Astrocyte (in vitro differentiated cells and primary cell): ENCODE measurements at regions not wholly inside any gene's neighbourhood (a gene's known extent, or its start where the extent isn't known, plus 50 kb on each side); places are given as distances from the start of the nearest gene placed in this dataset.

Source experiments
- DNase-seq: peaks from one replicate; pipeline ENCODE4 v3.0.0-alpha.2; 2010; ENCODE audit warnings: low read depth
- FAIRE-seq: peaks from 2 replicates; lab custom pipeline; 2011; peaks lifted over from hg19 to GRCh38; lab: Jason Lieb, UNC
- H2AFZ ChIP-seq: 2 replicates; pipeline ENCODE4 v1.6.0; 2012; ENCODE audit warnings: low read depth, low read length, inconsistent platforms
- H3K27ac ChIP-seq: 2 replicates; pipeline ENCODE4 v1.5.1; 2011; ENCODE audit warnings: low read depth, low read length, inconsistent platforms
- H3K27me3 ChIP-seq: 2 replicates; pipeline ENCODE4 v1.6.0; 2011; ENCODE audit warnings: low read length, inconsistent platforms; ENCODE audit not compliant: insufficient read depth
- H3K36me3 ChIP-seq: 2 replicates; pipeline ENCODE4 v1.5.1; 2011; ENCODE audit warnings: low read length, inconsistent platforms; ENCODE audit not compliant: insufficient read depth
- H3K4me1 ChIP-seq: 2 replicates; pipeline ENCODE4 v1.5.1; 2011; ENCODE audit warnings: low read length, inconsistent platforms; ENCODE audit not compliant: insufficient read depth
- H3K4me2 ChIP-seq: 2 replicates; pipeline ENCODE4 v1.6.0; 2012; ENCODE audit warnings: low read length, inconsistent platforms
- H3K4me3 ChIP-seq: 2 replicates; pipeline ENCODE4 v1.5.1; 2011; ENCODE audit warnings: low read depth, mild to moderate bottlenecking, low read length, inconsistent platforms; ENCODE audit not compliant: insufficient read depth
- H3K79me2 ChIP-seq: 2 replicates; pipeline ENCODE4 v1.6.0; 2012; ENCODE audit warnings: mild to moderate bottlenecking, low read length, inconsistent platforms; ENCODE audit not compliant: insufficient read depth
- H3K9ac ChIP-seq: 2 replicates; pipeline ENCODE4 v1.6.0; 2012; ENCODE audit warnings: mild to moderate bottlenecking, low read length, inconsistent platforms
- H3K9me3 ChIP-seq: 2 replicates; pipeline ENCODE4 v1.5.1; 2012; ENCODE audit warnings: low read depth, mild to moderate bottlenecking, low read length, inconsistent platforms; ENCODE audit not compliant: insufficient read depth
- H4K20me1 ChIP-seq: 2 replicates; pipeline ENCODE4 v1.6.0; 2012; ENCODE audit warnings: low read length, inconsistent platforms; ENCODE audit not compliant: insufficient read depth
- H3K27ac Mint-ChIP-seq: one replicate; pipeline ENCODE4 v1.8.0; 2021; ENCODE audit warnings: mild to moderate bottlenecking, mixed read lengths; ENCODE audit not compliant: unreplicated experiment
- H3K27me3 Mint-ChIP-seq: one replicate; pipeline ENCODE4 v1.8.0; 2021; ENCODE audit warnings: low read depth, mixed read lengths; ENCODE audit not compliant: unreplicated experiment
- H3K36me3 Mint-ChIP-seq: one replicate; pipeline ENCODE4 v1.8.0; 2021; ENCODE audit warnings: low read depth, mixed read lengths; ENCODE audit not compliant: unreplicated experiment
- H3K4me1 Mint-ChIP-seq: one replicate; pipeline ENCODE4 v1.8.0; 2021; ENCODE audit warnings: low read depth, mixed read lengths; ENCODE audit not compliant: unreplicated experiment
- H3K4me3 Mint-ChIP-seq: one replicate; pipeline ENCODE4 v1.8.0; 2021; ENCODE audit warnings: mild to moderate bottlenecking, moderate library complexity, mixed read lengths; ENCODE audit not compliant: unreplicated experiment
- H3K9me3 Mint-ChIP-seq: one replicate; pipeline ENCODE4 v1.8.0; 2021; ENCODE audit warnings: mild to moderate bottlenecking, mixed read lengths; ENCODE audit not compliant: unreplicated experiment
- EZH2 ChIP-seq: IDR thresholded peaks from 2 replicates; pipeline ENCODE4 v1.6.1; 2012; ENCODE audit warnings: mild to moderate bottlenecking, low read length, inconsistent platforms; ENCODE audit not compliant: insufficient read depth
- TF ChIP-seq, protein P1 (sequence below): IDR thresholded peaks from 2 replicates; pipeline ENCODE4 v1.5.1; 2011; ENCODE audit warnings: low read depth, mild to moderate bottlenecking, inconsistent platforms, low read length, moderate library complexity; ENCODE audit not compliant: insufficient read depth

DNA sequence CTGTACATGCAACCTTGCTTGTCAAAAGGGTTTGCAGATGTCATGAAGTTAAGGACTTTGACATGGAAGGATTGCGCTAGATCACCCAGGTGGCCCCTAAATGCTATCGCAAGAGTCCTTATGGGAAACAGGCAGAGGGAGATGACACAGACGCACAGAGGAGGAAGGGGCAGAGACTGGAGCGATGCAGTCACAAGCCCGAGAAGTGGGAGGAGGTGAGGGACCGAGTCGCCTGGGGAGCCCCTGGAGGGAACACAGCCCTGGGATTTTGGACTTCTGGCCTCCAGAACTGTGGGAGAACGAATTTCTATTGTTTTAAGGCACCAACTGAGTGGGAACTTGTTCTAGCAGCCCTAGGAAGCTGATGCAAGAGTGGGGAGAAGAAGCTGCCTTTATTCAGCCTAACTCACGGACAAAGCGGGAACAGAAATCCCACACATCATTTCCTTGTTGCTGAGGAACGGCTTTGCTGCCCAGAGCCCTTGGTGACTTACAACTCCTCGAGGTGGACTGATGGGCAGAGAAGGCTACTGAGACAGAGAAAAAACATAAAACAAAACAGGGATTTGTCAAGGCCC is 434.0 kb downstream of the PREX1 start:
- H3K4me2 ChIP-seq, result no peak overlapping the region
- H2AFZ ChIP-seq, result no peak overlapping the region
- TF ChIP-seq, protein P1, sequence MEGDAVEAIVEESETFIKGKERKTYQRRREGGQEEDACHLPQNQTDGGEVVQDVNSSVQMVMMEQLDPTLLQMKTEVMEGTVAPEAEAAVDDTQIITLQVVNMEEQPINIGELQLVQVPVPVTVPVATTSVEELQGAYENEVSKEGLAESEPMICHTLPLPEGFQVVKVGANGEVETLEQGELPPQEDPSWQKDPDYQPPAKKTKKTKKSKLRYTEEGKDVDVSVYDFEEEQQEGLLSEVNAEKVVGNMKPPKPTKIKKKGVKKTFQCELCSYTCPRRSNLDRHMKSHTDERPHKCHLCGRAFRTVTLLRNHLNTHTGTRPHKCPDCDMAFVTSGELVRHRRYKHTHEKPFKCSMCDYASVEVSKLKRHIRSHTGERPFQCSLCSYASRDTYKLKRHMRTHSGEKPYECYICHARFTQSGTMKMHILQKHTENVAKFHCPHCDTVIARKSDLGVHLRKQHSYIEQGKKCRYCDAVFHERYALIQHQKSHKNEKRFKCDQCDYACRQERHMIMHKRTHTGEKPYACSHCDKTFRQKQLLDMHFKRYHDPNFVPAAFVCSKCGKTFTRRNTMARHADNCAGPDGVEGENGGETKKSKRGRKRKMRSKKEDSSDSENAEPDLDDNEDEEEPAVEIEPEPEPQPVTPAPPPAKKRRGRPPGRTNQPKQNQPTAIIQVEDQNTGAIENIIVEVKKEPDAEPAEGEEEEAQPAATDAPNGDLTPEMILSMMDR, result no peak
- no peak for TF ChIP-seq EZH2
- H4K20me1 ChIP-seq, result no peaks in the 10 kb centered on the region
- peaks cover 53% of the 10 kb centered on the region for H3K27me3 Mint-ChIP-seq
- peaks cover 14% of the 10 kb centered on the region for H3K9me3 Mint-ChIP-seq
- no peak overlapping the region for H3K27ac ChIP-seq
- H3K27me3 ChIP-seq, result peaks cover 19% of the 10 kb centered on the region
- H3K4me1 Mint-ChIP-seq, result no peaks in the 10 kb centered on the region
- FAIRE-seq, result no peak
- H3K4me3 Mint-ChIP-seq, result no peak overlapping the region
- no peak overlapping the region for H3K9ac ChIP-seq
- H3K4me1 ChIP-seq, result no peaks in the 10 kb centered on the region
- H3K36me3 ChIP-seq, result no peaks in the 10 kb centered on the region
- DNase-seq, result no peak
- H3K9me3 ChIP-seq, result no peaks in the 10 kb centered on the region
- H3K27ac Mint-ChIP-seq, result no peak overlapping the region
- H3K79me2 ChIP-seq, result no peaks in the 10 kb centered on the region
- no peak overlapping the region for H3K4me3 ChIP-seq
- peaks cover 2% of the 10 kb centered on the region for H3K36me3 Mint-ChIP-seq

DNA sequence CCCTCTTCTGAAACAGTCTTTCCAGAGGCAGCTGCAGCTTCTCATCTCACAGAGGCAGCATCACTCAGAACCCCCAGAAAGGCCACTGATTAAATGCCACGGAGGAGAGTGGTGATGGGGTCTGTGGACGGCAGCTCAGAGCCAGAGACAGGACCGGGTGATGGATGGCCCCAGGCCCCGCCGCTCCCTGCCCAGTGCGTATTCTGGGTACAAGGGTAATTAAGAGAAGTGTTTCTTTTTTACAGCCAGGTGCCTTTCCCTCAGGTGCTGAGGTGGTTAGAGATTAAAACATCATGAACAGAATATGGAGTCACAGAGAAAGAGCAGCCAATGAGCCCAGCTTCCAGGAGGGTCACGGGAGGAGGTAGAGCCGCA is 434.5 kb downstream of the PREX1 start:
- Histone ChIP-seq H3K27me3 (peaks cover 19% of the 10 kb centered on the region), H3K4me1 (no peaks in the 10 kb centered on the region), H3K4me3 (no peak overlapping the region), H3K4me2 (no peak overlapping the region), H3K79me2 (no peaks in the 10 kb centered on the region), H3K27ac (no peak overlapping the region), H3K9ac (no peak overlapping the region), H3K36me3 (no peaks in the 10 kb centered on the region), H4K20me1 (no peaks in the 10 kb centered on the region), H2AFZ (no peak overlapping the region), H3K9me3 (no peaks in the 10 kb centered on the region)
- Mint-ChIP-seq H3K4me1 (no peaks in the 10 kb centered on the region), H3K9me3 (peaks cover 14% of the 10 kb centered on the region), H3K27me3 (peaks cover 56% of the 10 kb centered on the region), H3K4me3 (no peak overlapping the region), H3K27ac (no peak overlapping the region), H3K36me3 (peaks cover 2% of the 10 kb centered on the region)
- DNase-seq, result no peak
- TF ChIP-seq EZH2, result no peak
- TF ChIP-seq, protein P1, result no peak
- FAIRE-seq, result no peak

DNA sequence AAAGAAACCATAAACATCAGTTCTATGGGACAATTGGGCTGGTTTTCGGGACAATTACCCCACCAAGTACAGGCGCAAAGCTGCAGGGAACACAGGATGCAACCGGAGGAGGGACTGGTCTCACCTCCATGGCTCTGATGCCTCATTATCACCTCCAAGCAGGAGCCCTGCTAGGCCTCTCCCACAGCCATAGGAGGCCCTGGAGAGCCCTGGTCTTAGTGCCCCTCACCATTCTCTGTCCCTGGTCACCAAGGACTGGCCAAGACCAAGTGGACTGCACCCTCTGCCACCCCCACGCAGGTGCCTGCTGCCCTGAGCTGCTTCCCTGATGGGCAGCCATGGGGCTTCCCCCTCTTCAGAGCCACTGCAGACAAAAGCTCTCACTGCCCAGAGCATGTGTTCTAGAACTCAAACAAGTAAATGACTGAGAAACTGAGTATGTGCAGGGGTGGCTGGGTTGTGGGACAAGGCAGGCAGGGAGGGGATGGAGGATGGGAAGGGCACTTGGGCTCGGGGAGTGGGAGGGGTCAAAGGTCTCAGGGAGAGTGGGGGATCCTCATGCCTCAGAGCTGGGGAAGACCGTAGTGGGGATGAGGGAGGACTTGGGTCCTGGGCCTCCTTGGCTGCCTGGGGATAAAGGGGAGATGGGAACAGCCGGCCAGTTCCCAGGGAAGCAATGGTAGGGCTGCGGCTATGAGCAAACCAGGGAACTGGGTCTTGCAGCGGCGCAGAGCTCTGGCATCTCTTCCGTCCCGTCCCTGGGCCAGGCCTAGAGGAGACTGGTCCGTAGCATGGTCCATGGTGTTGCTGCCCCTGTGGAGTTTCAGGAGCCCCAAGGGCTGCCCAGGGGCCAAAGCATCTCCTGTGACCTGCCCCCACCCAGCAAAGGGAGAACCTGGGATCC is 435.1 kb downstream of the PREX1 start:
- Histone ChIP-seq H2AFZ (no peak overlapping the region), H3K9me3 (no peaks in the 10 kb centered on the region), H3K4me3 (no peak overlapping the region), H3K9ac (no peak overlapping the region), H3K79me2 (no peaks in the 10 kb centered on the region), H3K27me3 (peaks cover 19% of the 10 kb centered on the region), H3K36me3 (no peaks in the 10 kb centered on the region), H3K4me1 (no peaks in the 10 kb centered on the region), H3K4me2 (no peak overlapping the region), H3K27ac (no peak overlapping the region), H4K20me1 (no peaks in the 10 kb centered on the region)
- Mint-ChIP-seq H3K27ac (no peak overlapping the region), H3K27me3 (peaks cover 63% of the 10 kb centered on the region), H3K36me3 (peaks cover 2% of the 10 kb centered on the region), H3K4me1 (no peaks in the 10 kb centered on the region), H3K9me3 (peaks cover 14% of the 10 kb centered on the region), H3K4me3 (no peak overlapping the region)
- no peak for FAIRE-seq
- TF ChIP-seq, protein P1, result no peak
- no peak for TF ChIP-seq EZH2
- DNase-seq, result no peak
